IMR-90 (cell line): ENCODE measurements at regions not wholly inside any gene's neighbourhood (a gene's known extent, or its start where the extent isn't known, plus 50 kb on each side); places are given as distances from the start of the nearest gene placed in this dataset.

Source experiments
- ATAC-seq: fragments of 200-7000 bp; cut with Tn5 transposase; 2 replicates; pipeline ENCODE4 v1.9.1; 2020; ENCODE audit warnings: low read depth, mild to moderate bottlenecking, moderate library complexity
- BruUV-seq: library from RNA; stranded (reverse); fragments of 400-500 nt; replicated peaks from 2 replicates; lab custom pipeline; 2021; lab: Mats Ljungman, UMichigan
- CTCF ChIA-PET: fragments of 300-600 bp; formaldehyde crosslinking; extraction: SDS; loops from one replicate; lab custom pipeline; 2021; ENCODE audit warnings: antibody characterized with exemption; lab: Yijun Ruan, JAX
- POLR2A ChIA-PET: fragments of 300-600 bp; sonication (Branson Sonifier 250); formaldehyde crosslinking; loops from one replicate; lab custom pipeline; 2022; ENCODE audit warnings: antibody characterized with exemption; ENCODE audit not compliant: unreplicated experiment; lab: Charles Lee
- DNase-seq: peaks from one replicate; pipeline ENCODE4 v3.0.0; 2013
- H2AFZ ChIP-seq: replicated peaks from 2 replicates; pipeline ENCODE3; 2013; ENCODE audit warnings: low read length, mild to moderate bottlenecking; ENCODE audit not compliant: poor library complexity
- H2AK5ac ChIP-seq: 2 replicates; pipeline ENCODE4 v1.6.1; 2013; ENCODE audit warnings: low read depth, low read length, inconsistent platforms
- H2AK9ac ChIP-seq: replicated peaks from 2 replicates; pipeline ENCODE3; 2013; ENCODE audit warnings: mild to moderate bottlenecking, low read depth, low read length, moderate library complexity; ENCODE audit not compliant: poor library complexity
- H2BK120ac ChIP-seq: 2 replicates; pipeline ENCODE4 v1.6.1; 2013; ENCODE audit warnings: low read depth, low read length, inconsistent platforms
- H2BK15ac ChIP-seq: 3 replicates; pipeline ENCODE4 v1.6.1; 2013; ENCODE audit warnings: low read depth, low read length, inconsistent platforms
- H2BK20ac ChIP-seq: 2 replicates; pipeline ENCODE4 v1.6.1; 2013; ENCODE audit warnings: low read depth, mild to moderate bottlenecking, inconsistent platforms, low read length, moderate library complexity
- H2BK5ac ChIP-seq: 2 replicates; pipeline ENCODE4 v1.6.1; 2013; ENCODE audit warnings: mild to moderate bottlenecking, low read depth, low read length, inconsistent platforms; ENCODE audit not compliant: poor library complexity, severe bottlenecking
- H3K14ac ChIP-seq: replicated peaks from 2 replicates; pipeline ENCODE4 v1.6.1; 2013; ENCODE audit warnings: low read depth, low read length, inconsistent platforms
- H3K18ac ChIP-seq: 2 replicates; pipeline ENCODE4 v1.6.1; 2013; ENCODE audit warnings: low read depth, low read length, control low read depth
- H3K23ac ChIP-seq: 2 replicates; pipeline ENCODE4 v1.6.1; 2013; ENCODE audit warnings: low read depth, low read length, inconsistent platforms
- H3K27ac ChIP-seq: 2 replicates; pipeline ENCODE4 v1.5.1; 2013; ENCODE audit warnings: mild to moderate bottlenecking, control low read depth, low read length; ENCODE audit not compliant: insufficient read depth
- H3K27me3 ChIP-seq: 2 replicates; pipeline ENCODE4 v1.6.1; 2013; ENCODE audit warnings: low read length; ENCODE audit not compliant: control insufficient read depth, insufficient read depth
- H3K36me3 ChIP-seq: 2 replicates; pipeline ENCODE4 v1.6.1; 2013; ENCODE audit warnings: low read length, mixed read lengths; ENCODE audit not compliant: control insufficient read depth, insufficient read depth
- H3K4ac ChIP-seq: 2 replicates; pipeline ENCODE4 v1.6.1; 2013; ENCODE audit warnings: low read depth, low read length, inconsistent platforms
- H3K4me1 ChIP-seq: 2 replicates; pipeline ENCODE4 v1.6.1; 2013; ENCODE audit warnings: low read length, mixed read lengths; ENCODE audit not compliant: control insufficient read depth, insufficient read depth
- H3K4me2 ChIP-seq: 2 replicates; pipeline ENCODE4 v1.6.1; 2013; ENCODE audit warnings: low read depth, mild to moderate bottlenecking, control low read depth, low read length, moderate library complexity
- H3K4me3 ChIP-seq: 2 replicates; pipeline ENCODE4 v1.5.1; 2013; ENCODE audit warnings: low read depth, mild to moderate bottlenecking, control low read depth, low read length, moderate library complexity; ENCODE audit not compliant: insufficient read depth
- H3K56ac ChIP-seq: 2 replicates; pipeline ENCODE4 v1.6.1; 2013; ENCODE audit warnings: low read length, inconsistent platforms; ENCODE audit not compliant: insufficient read depth; ENCODE audit errors: extremely low read depth
- H3K79me1 ChIP-seq, 2 experiments: 2 replicates each; pipeline ENCODE4 v1.6.1; 2013; ENCODE audit warnings: low read length in 2 of 2, inconsistent platforms in 1 of 2, low read depth in 1 of 2
- H3K9ac ChIP-seq: 2 replicates; pipeline ENCODE4 v1.6.1; 2013; ENCODE audit warnings: low read depth, low read length, control low read depth
- H3K9me1 ChIP-seq: 2 replicates; pipeline ENCODE4 v1.6.1; 2013; ENCODE audit warnings: low read length, inconsistent platforms; ENCODE audit not compliant: insufficient read depth
- H3K9me3 ChIP-seq: 2 replicates; pipeline ENCODE4 v1.6.1; 2013; ENCODE audit warnings: low read length; ENCODE audit not compliant: control insufficient read depth, insufficient read depth
- H4K20me1 ChIP-seq: 2 replicates; pipeline ENCODE4 v1.6.1; 2013; ENCODE audit warnings: low read length, inconsistent platforms; ENCODE audit not compliant: insufficient read depth
- H4K5ac ChIP-seq: 2 replicates; pipeline ENCODE4 v1.6.1; 2013; ENCODE audit warnings: mild to moderate bottlenecking, low read depth, low read length, control low read depth
- H4K8ac ChIP-seq, 2 experiments: 2 replicates each; pipeline ENCODE4 v1.6.1; 2013; ENCODE audit warnings: low read depth in 2 of 2, low read length in 2 of 2, control low read depth in 1 of 2, inconsistent platforms in 1 of 2
- H4K91ac ChIP-seq: 2 replicates; pipeline ENCODE4 v1.6.1; 2013; ENCODE audit warnings: low read depth, low read length, inconsistent platforms; ENCODE audit not compliant: insufficient read depth
- BHLHE40 ChIP-seq: fragments of 150-350 bp; IDR thresholded peaks from 2 replicates; pipeline ENCODE4 v1.6.1; 2016; ENCODE audit warnings: mild to moderate bottlenecking, low read depth, low read length
- CEBPB ChIP-seq: IDR thresholded peaks from 2 replicates; pipeline ENCODE4 v1.6.1; 2012; ENCODE audit warnings: low read depth, low read length, improper control_type of control experiment
- CHD1 ChIP-seq: IDR thresholded peaks from 2 replicates; pipeline ENCODE4 v1.6.1; 2012; ENCODE audit warnings: low read depth, low read length, improper control_type of control experiment
- FOS ChIP-seq: fragments of 150-350 bp; IDR thresholded peaks from 2 replicates; pipeline ENCODE4 v1.6.1; 2016; ENCODE audit warnings: low read depth, low read length
- MAFK ChIP-seq: IDR thresholded peaks from 2 replicates; pipeline ENCODE4 v1.6.1; 2012; ENCODE audit warnings: low read depth, low read length, improper control_type of control experiment
- MAZ ChIP-seq: IDR thresholded peaks from 2 replicates; pipeline ENCODE4 v1.6.1; 2012; ENCODE audit warnings: low read depth, mild to moderate bottlenecking, low read length, improper control_type of control experiment, moderate library complexity, borderline replicate concordance
- MXI1 ChIP-seq: IDR thresholded peaks from 2 replicates; pipeline ENCODE4 v1.6.1; 2012; ENCODE audit warnings: low read depth, mild to moderate bottlenecking, low read length, moderate library complexity, borderline replicate concordance
- NFE2L2 ChIP-seq: fragments of 150-350 bp; IDR thresholded peaks from 2 replicates; pipeline ENCODE4 v1.6.1; 2016; ENCODE audit warnings: low read depth, mild to moderate bottlenecking, low read length
- POLR2A ChIP-seq: IDR thresholded peaks from 2 replicates; pipeline ENCODE4 v1.6.1; 2012; ENCODE audit warnings: mild to moderate bottlenecking, low read depth, low read length
- RAD21 ChIP-seq: IDR thresholded peaks from 2 replicates; pipeline ENCODE4 v1.6.1; 2012; ENCODE audit warnings: low read length, improper control_type of control experiment
- RCOR1 ChIP-seq: IDR thresholded peaks from 2 replicates; pipeline ENCODE4 v1.6.1; 2012; ENCODE audit warnings: mild to moderate bottlenecking, low read length, improper control_type of control experiment; ENCODE audit not compliant: insufficient replicate concordance
- RFX5 ChIP-seq: IDR thresholded peaks from 2 replicates; pipeline ENCODE4 v1.8.0; 2012; ENCODE audit warnings: low read depth, mild to moderate bottlenecking, low read length, moderate library complexity
- SMC3 ChIP-seq: fragments of 150-350 bp; IDR thresholded peaks from 2 replicates; pipeline ENCODE4 v1.6.1; 2016; ENCODE audit warnings: low read depth, mild to moderate bottlenecking, antibody characterized with exemption, low read length, moderate library complexity
- USF2 ChIP-seq: fragments of 150-350 bp; IDR thresholded peaks from 2 replicates; pipeline ENCODE4 v1.6.1; 2017; ENCODE audit warnings: mild to moderate bottlenecking, antibody characterized with exemption, low read length, low read depth
- WGBS, 2 experiments: methylation state at CpG; one replicate each; pipeline versions ENCODE4 v1.1.5 to v1.1.7; 2013; ENCODE audit warnings: missing lambda C conversion rate in 2 of 2; ENCODE audit not compliant: insufficient read length in 1 of 2; ENCODE audit errors: extremely low coverage in 2 of 2; 5-methylcytosine and 5-hydroxymethylcytosine counted together
- dilution Hi-C: fragments of 300-500 bp; cut with HindIII; formaldehyde crosslinking; loops from one replicate; pipeline ENCODE4 v1.14.3; 2018; ENCODE audit warnings: low sequenced_read_pairs; ENCODE audit not compliant: unreplicated experiment
- in situ Hi-C: fragments of 300-500 bp; cut with MboI; formaldehyde crosslinking; loops from 3 replicates; pipeline ENCODE4 v1.14.3; 2019; ENCODE audit warnings: low sequenced_read_pairs, inconsistent platforms, mixed read lengths
- intact Hi-C: fragments of 100-400 bp; cut with micrococcal nuclease; formaldehyde crosslinking; loops from 2 replicates; pipeline ENCODE4 v1.10.0; 2022
- TF ChIP-seq, protein P1 (sequence below): fragments of 150-350 bp; IDR thresholded peaks from 2 replicates; pipeline ENCODE4 v1.6.1; 2016; ENCODE audit warnings: low read depth, mild to moderate bottlenecking, low read length, moderate library complexity, borderline replicate concordance
- TF ChIP-seq, protein P2 (sequence below): conservative IDR thresholded peaks from 2 replicates; pipeline ENCODE4 v1.5.1; 2012; ENCODE audit warnings: mild to moderate bottlenecking, low read depth, low read length, improper control_type of control experiment

- no peak overlapping the region for H4K5ac ChIP-seq
- no peak overlapping the region for H3K4ac ChIP-seq
- no CpG with 5 or more reads among the region's 5 CpGs for WGBS, 2 experiments
- ChIA-PET POLR2A (no interaction called here), CTCF (no interaction called here)
- no peak overlapping the region for H2AFZ ChIP-seq
- no peaks in the 10 kb centered on the region; the same call in 1 of the 2 replicates for H3K4me1 ChIP-seq
- TF ChIP-seq, protein P1, sequence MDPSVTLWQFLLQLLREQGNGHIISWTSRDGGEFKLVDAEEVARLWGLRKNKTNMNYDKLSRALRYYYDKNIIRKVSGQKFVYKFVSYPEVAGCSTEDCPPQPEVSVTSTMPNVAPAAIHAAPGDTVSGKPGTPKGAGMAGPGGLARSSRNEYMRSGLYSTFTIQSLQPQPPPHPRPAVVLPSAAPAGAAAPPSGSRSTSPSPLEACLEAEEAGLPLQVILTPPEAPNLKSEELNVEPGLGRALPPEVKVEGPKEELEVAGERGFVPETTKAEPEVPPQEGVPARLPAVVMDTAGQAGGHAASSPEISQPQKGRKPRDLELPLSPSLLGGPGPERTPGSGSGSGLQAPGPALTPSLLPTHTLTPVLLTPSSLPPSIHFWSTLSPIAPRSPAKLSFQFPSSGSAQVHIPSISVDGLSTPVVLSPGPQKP, result no peak
- TF ChIP-seq MXI1 (no peak), USF2 (no peak), BHLHE40 (no peak), POLR2A (no peak), MAFK (no peak), SMC3 (no peak), RAD21 (no peak), RCOR1 (no peak), CEBPB (no peak), MAZ (no peak), NFE2L2 (no peak), RFX5 (no peak), CHD1 (no peak), FOS (no peak)
- TF ChIP-seq, protein P2, sequence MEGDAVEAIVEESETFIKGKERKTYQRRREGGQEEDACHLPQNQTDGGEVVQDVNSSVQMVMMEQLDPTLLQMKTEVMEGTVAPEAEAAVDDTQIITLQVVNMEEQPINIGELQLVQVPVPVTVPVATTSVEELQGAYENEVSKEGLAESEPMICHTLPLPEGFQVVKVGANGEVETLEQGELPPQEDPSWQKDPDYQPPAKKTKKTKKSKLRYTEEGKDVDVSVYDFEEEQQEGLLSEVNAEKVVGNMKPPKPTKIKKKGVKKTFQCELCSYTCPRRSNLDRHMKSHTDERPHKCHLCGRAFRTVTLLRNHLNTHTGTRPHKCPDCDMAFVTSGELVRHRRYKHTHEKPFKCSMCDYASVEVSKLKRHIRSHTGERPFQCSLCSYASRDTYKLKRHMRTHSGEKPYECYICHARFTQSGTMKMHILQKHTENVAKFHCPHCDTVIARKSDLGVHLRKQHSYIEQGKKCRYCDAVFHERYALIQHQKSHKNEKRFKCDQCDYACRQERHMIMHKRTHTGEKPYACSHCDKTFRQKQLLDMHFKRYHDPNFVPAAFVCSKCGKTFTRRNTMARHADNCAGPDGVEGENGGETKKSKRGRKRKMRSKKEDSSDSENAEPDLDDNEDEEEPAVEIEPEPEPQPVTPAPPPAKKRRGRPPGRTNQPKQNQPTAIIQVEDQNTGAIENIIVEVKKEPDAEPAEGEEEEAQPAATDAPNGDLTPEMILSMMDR, result no peak
- no peak overlapping the region for H3K4me3 ChIP-seq
- DNase-seq (no peak), ATAC-seq (no peak)
- H3K14ac ChIP-seq, result 0 out of 2 replicates have a peak overlapping the region, but pooled peaks have one; percentile 52
- H2BK120ac ChIP-seq, result no peak overlapping the region
- no peak overlapping the region for H3K9ac ChIP-seq
- no peak overlapping the region for H3K18ac ChIP-seq
- H2AK9ac ChIP-seq, result no peak overlapping the region
- H3K4me2 ChIP-seq, result no peak overlapping the region
- H2BK5ac ChIP-seq, result no peak overlapping the region
- no peaks in the 10 kb centered on the region for H3K9me1 ChIP-seq
- H3K27ac ChIP-seq, result no peak overlapping the region
- H3K9me3 ChIP-seq, result peaks cover 7% of the 10 kb centered on the region
- H2AK5ac ChIP-seq, result no peak overlapping the region
- H3K79me1 ChIP-seq, result no peaks in the 10 kb centered on the region
- H3K36me3 ChIP-seq, result no peaks in the 10 kb centered on the region
- H4K20me1 ChIP-seq, result no peaks in the 10 kb centered on the region
- H4K91ac ChIP-seq, result peak overlapping the region; percentile 46; the same call in 1 of the 2 replicates
- H4K8ac ChIP-seq, result no peak overlapping the region
- intact Hi-C loops, result no loop called here
- no peak overlapping the region for H2BK20ac ChIP-seq
- dilution Hi-C loops, result no loop called here
- H3K27me3 ChIP-seq, result peaks cover 6% of the 10 kb centered on the region; the same call in 1 of the 2 replicates
- in situ Hi-C loops, result no loop called here
- no TSS peak for BruUV-seq
- H3K23ac ChIP-seq, result no peak overlapping the region
- no peak overlapping the region for H2BK15ac ChIP-seq
- H3K56ac ChIP-seq, result no peak overlapping the region
Observed at GRCh38 chr6:43941174-43941573, 171.2 kb downstream of the VEGFA start.
